Panc1 (cell line): ENCODE measurements at regions not wholly inside any gene's neighbourhood (a gene's known extent, or its start where the extent isn't known, plus 50 kb on each side); places are given as distances from the start of the nearest gene placed in this dataset.

ENCODE experiments used
- ATAC-seq: fragments of 200-7000 bp; cut with Tn5 transposase; 2 replicates; pipeline ENCODE4 v1.9.1; 2020; ENCODE audit warnings: mild to moderate bottlenecking, moderate library complexity
- BruUV-seq: library from RNA; stranded (reverse); fragments of 400-500 nt; replicated peaks from 2 replicates; lab custom pipeline; 2021; lab: Mats Ljungman, UMichigan
- CTCF ChIA-PET: fragments of 300-600 bp; sonication (Branson Sonifier 250); formaldehyde crosslinking; loops from one replicate; lab custom pipeline; 2022; ENCODE audit warnings: antibody characterized with exemption; lab: Charles Lee
- POLR2A ChIA-PET: fragments of 300-600 bp; sonication (Branson Sonifier 250); formaldehyde crosslinking; loops from one replicate; lab custom pipeline; 2022; ENCODE audit warnings: antibody characterized with exemption; lab: Charles Lee
- DNase-seq: peaks from one replicate; pipeline ENCODE4 v3.0.0-alpha.2; 2010; ENCODE audit warnings: low read depth, low spot score
- H3K27ac ChIP-seq: 2 replicates; pipeline ENCODE4 v1.5.1; 2011; ENCODE audit warnings: mild to moderate bottlenecking, low read length, inconsistent platforms
- H3K27me3 ChIP-seq: fragments of 200-500 bp; sonication (Bioruptor generic); 2 replicates; pipeline ENCODE4 v1.6.0; 2014; ENCODE audit warnings: low read length, inconsistent platforms; ENCODE audit not compliant: control insufficient read depth, insufficient read depth
- H3K36me3 ChIP-seq: fragments of 200-500 bp; sonication (Bioruptor generic); 2 replicates; pipeline ENCODE4 v1.5.1; 2014; ENCODE audit warnings: inconsistent platforms, mild to moderate bottlenecking, low read length, moderate library complexity; ENCODE audit not compliant: control insufficient read depth, insufficient read depth
- H3K4me1 ChIP-seq: 2 replicates; pipeline ENCODE4 v1.5.1; 2011; ENCODE audit warnings: inconsistent platforms, mild to moderate bottlenecking, low read length, moderate library complexity; ENCODE audit not compliant: control insufficient read depth, insufficient read depth
- H3K4me3 ChIP-seq, 2 experiments: 2 replicates each; pipeline ENCODE4 v1.5.1; 2011 to 2012; ENCODE audit warnings: low read depth in 2 of 2, low read length in 2 of 2, mild to moderate bottlenecking in 2 of 2, inconsistent platforms in 1 of 2, moderate library complexity in 1 of 2
- H3K9me3 ChIP-seq: fragments of 200-500 bp; sonication (Bioruptor generic); 2 replicates; pipeline ENCODE4 v1.5.1; 2014; ENCODE audit warnings: low read depth, mild to moderate bottlenecking, inconsistent platforms, low read length, moderate library complexity; ENCODE audit not compliant: control insufficient read depth, insufficient read depth
- POLR2AphosphoS5 ChIP-seq: IDR thresholded peaks from 2 replicates; pipeline ENCODE4 v1.6.1; 2012; ENCODE audit warnings: mild to moderate bottlenecking, low read depth, low read length, moderate library complexity
- SIN3A ChIP-seq: IDR thresholded peaks from 2 replicates; pipeline ENCODE4 v1.6.1; 2012; ENCODE audit warnings: low read depth, mild to moderate bottlenecking, low read length, moderate library complexity, borderline replicate concordance; ENCODE audit not compliant: insufficient read depth
- TCF7L2 ChIP-seq: IDR thresholded peaks from 2 replicates; pipeline ENCODE4 v1.6.1; 2011; ENCODE audit warnings: mild to moderate bottlenecking, low read depth, low read length, inconsistent platforms
- in situ Hi-C: cut with HindIII; loops from 2 replicates; pipeline ENCODE4 v1.10.0; 2016; ENCODE audit warnings: low sequenced_read_pairs, low pct_unique_long_range_greater_than_20kb
- intact Hi-C: fragments of 100-400 bp; cut with micrococcal nuclease; formaldehyde crosslinking; loops from one replicate; pipeline ENCODE4 v1.10.0; 2022; ENCODE audit not compliant: unreplicated experiment
- TF ChIP-seq, protein P1 (sequence below): fragments of 450-650 bp; IDR thresholded peaks from 2 replicates; pipeline ENCODE4 v1.5.1; 2017; ENCODE audit warnings: mild to moderate bottlenecking
- TF ChIP-seq, protein P2 (sequence below), 2 experiments: IDR thresholded peaks; 2 replicates each; pipeline ENCODE4 v1.6.1; 2011 to 2012; ENCODE audit warnings: low read depth in 2 of 2, control low read depth in 1 of 2, low read length in 1 of 2, mild to moderate bottlenecking in 1 of 2, moderate library complexity in 1 of 2; ENCODE audit not compliant: insufficient read depth in 1 of 2

DNA sequence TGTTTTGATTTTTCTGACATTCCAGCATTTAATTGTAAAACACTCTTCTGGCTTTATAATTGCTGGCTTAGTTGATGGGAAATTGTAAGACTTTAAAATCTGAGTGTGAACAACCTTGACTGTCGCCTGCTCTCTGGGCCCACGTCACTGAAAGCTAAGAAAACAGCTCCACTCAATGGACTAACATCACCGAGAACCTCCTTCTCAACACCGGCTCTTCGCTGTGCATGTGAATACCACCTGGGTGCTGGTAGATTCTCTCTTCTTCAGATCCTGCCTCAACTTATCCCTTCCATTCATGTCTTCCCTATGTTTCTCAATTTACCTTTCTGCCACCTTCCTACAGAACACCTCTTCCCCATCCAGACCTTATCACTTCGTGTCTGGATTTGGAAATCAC is 523.1 kb upstream of the ID2 start:
- Histone ChIP-seq H3K4me3 (no peak overlapping the region), H3K27me3 (no peaks in the 10 kb centered on the region), H3K9me3 (no peaks in the 10 kb centered on the region), H3K4me1 (no peaks in the 10 kb centered on the region), H3K27ac (no peak overlapping the region), H3K36me3 (no peaks in the 10 kb centered on the region)
- DNase-seq (no peak), ATAC-seq (no peak)
- ChIA-PET POLR2A (no interaction called here), CTCF (no interaction called here)
- TF ChIP-seq, protein P1, sequence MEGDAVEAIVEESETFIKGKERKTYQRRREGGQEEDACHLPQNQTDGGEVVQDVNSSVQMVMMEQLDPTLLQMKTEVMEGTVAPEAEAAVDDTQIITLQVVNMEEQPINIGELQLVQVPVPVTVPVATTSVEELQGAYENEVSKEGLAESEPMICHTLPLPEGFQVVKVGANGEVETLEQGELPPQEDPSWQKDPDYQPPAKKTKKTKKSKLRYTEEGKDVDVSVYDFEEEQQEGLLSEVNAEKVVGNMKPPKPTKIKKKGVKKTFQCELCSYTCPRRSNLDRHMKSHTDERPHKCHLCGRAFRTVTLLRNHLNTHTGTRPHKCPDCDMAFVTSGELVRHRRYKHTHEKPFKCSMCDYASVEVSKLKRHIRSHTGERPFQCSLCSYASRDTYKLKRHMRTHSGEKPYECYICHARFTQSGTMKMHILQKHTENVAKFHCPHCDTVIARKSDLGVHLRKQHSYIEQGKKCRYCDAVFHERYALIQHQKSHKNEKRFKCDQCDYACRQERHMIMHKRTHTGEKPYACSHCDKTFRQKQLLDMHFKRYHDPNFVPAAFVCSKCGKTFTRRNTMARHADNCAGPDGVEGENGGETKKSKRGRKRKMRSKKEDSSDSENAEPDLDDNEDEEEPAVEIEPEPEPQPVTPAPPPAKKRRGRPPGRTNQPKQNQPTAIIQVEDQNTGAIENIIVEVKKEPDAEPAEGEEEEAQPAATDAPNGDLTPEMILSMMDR, result no peak
- no peak for TF ChIP-seq POLR2AphosphoS5
- no peak for TF ChIP-seq TCF7L2
- no peak for TF ChIP-seq SIN3A
- TF ChIP-seq, protein P2, sequence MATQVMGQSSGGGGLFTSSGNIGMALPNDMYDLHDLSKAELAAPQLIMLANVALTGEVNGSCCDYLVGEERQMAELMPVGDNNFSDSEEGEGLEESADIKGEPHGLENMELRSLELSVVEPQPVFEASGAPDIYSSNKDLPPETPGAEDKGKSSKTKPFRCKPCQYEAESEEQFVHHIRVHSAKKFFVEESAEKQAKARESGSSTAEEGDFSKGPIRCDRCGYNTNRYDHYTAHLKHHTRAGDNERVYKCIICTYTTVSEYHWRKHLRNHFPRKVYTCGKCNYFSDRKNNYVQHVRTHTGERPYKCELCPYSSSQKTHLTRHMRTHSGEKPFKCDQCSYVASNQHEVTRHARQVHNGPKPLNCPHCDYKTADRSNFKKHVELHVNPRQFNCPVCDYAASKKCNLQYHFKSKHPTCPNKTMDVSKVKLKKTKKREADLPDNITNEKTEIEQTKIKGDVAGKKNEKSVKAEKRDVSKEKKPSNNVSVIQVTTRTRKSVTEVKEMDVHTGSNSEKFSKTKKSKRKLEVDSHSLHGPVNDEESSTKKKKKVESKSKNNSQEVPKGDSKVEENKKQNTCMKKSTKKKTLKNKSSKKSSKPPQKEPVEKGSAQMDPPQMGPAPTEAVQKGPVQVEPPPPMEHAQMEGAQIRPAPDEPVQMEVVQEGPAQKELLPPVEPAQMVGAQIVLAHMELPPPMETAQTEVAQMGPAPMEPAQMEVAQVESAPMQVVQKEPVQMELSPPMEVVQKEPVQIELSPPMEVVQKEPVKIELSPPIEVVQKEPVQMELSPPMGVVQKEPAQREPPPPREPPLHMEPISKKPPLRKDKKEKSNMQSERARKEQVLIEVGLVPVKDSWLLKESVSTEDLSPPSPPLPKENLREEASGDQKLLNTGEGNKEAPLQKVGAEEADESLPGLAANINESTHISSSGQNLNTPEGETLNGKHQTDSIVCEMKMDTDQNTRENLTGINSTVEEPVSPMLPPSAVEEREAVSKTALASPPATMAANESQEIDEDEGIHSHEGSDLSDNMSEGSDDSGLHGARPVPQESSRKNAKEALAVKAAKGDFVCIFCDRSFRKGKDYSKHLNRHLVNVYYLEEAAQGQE (IDR thresholded peaks at IDR 0.05; ENCODE audit: insufficient read depth in 1 of 2, low read depth in 2 of 2, low read length in 1 of 2), result no peak
- intact Hi-C loops, result loop anchor here (10.0 kb wide), 1 partner anchor 526 kb away; the partner anchor contains the start of gene ID2
- BruUV-seq, result no TSS peak
- in situ Hi-C loops, result no loop called here

DNA sequence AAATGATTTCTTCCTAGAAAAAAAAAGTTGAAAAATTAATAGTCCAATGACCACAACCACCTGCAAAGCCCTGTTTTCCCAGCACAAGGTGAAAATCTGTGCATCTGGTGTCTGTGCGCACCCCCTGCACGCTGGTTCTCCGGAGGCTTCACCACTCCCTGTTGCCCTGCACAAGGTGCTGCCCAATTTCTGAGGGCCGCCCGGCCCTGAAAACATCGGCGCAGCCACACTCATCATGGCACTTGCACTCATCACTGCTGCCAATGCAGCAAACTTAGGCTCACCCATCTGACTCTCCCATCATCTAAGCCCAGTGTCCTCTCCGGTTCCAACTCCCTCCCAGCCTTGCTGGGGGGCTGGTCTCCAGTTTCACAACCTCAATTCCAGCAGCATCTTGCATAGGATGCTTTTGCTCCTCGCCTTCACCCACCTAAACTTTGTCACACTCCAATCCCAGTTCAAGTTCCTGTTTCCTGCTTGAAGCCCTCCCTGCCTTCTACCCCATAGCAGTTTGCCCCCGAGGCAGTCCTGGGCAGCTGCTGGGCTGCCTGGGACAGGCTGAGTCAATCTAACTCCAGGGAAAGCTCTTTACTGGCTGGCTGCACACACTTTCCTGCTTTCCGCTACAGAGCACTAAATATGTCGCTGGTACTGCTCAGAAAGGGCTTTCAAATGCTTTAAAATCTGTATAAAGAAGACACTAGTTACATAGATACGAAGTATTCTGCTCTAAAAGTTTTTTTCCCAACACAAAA is 522.5 kb upstream of the ID2 start:
- POLR2A ChIA-PET, result no interaction called here
- TF ChIP-seq, protein P2 (IDR thresholded peaks at IDR 0.05; ENCODE audit: insufficient read depth in 1 of 2, low read depth in 2 of 2, low read length in 1 of 2), result no peak
- no peak for TF ChIP-seq SIN3A
- no peak for TF ChIP-seq POLR2AphosphoS5
- TF ChIP-seq, protein P1, result no peak
- no peak for TF ChIP-seq TCF7L2
- Histone ChIP-seq H3K4me3 (no peak overlapping the region), H3K27me3 (no peaks in the 10 kb centered on the region), H3K4me1 (no peaks in the 10 kb centered on the region), H3K9me3 (no peaks in the 10 kb centered on the region; the same call in 1 of the 2 replicates), H3K27ac (no peak overlapping the region), H3K36me3 (no peaks in the 10 kb centered on the region)
- in situ Hi-C loops (no loop called here), intact Hi-C loops (loop anchor here (10.0 kb wide), 1 partner anchor 525 kb away; the partner anchor contains the start of gene ID2)
- no TSS peak for BruUV-seq
- DNase-seq, result no peak
- CTCF ChIA-PET, result no interaction called here
- ATAC-seq, result no peak
